ENCODE measurements at regions not wholly inside any gene's neighbourhood (a gene's known extent, or its start where the extent isn't known, plus 50 kb on each side); places are given as distances from the start of the nearest gene placed in this dataset.

DNA sequence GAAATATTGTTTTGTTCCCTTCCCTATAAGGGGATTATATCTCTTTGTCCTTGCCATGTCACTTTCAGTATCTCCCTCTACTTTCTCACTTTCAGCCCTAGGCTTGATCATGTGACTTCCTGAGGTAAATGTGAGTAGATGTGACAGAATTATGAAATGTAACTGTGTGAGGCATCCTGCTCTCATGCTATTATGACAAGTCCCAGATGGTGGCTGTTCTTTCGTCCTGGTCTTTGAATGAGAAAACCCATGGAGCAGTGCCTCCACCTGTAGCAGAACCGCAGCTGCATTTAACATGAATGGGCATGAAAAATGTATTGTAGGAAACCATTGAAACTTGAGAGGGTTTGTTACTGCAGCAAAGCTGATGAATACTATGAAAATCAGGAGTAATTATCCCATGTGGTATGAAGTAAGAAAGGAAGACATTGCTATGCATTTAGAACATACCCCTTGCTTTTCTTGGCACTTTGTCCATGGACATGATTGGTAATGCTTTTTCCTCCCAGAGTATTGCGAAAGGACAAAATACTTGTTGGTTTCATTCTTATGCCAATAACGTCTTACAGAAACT lies 202.2 kb upstream of the GPRIN3 start:
- no peak overlapping the region for H3K27ac ChIP-seq
- H3K4me3 ChIP-seq, result no peak overlapping the region
- TF ChIP-seq, protein P1, sequence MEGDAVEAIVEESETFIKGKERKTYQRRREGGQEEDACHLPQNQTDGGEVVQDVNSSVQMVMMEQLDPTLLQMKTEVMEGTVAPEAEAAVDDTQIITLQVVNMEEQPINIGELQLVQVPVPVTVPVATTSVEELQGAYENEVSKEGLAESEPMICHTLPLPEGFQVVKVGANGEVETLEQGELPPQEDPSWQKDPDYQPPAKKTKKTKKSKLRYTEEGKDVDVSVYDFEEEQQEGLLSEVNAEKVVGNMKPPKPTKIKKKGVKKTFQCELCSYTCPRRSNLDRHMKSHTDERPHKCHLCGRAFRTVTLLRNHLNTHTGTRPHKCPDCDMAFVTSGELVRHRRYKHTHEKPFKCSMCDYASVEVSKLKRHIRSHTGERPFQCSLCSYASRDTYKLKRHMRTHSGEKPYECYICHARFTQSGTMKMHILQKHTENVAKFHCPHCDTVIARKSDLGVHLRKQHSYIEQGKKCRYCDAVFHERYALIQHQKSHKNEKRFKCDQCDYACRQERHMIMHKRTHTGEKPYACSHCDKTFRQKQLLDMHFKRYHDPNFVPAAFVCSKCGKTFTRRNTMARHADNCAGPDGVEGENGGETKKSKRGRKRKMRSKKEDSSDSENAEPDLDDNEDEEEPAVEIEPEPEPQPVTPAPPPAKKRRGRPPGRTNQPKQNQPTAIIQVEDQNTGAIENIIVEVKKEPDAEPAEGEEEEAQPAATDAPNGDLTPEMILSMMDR (IDR thresholded peaks at IDR 0.05), result no peak
- no peak for DNase-seq (ENCODE audit: low spot score)

DNA sequence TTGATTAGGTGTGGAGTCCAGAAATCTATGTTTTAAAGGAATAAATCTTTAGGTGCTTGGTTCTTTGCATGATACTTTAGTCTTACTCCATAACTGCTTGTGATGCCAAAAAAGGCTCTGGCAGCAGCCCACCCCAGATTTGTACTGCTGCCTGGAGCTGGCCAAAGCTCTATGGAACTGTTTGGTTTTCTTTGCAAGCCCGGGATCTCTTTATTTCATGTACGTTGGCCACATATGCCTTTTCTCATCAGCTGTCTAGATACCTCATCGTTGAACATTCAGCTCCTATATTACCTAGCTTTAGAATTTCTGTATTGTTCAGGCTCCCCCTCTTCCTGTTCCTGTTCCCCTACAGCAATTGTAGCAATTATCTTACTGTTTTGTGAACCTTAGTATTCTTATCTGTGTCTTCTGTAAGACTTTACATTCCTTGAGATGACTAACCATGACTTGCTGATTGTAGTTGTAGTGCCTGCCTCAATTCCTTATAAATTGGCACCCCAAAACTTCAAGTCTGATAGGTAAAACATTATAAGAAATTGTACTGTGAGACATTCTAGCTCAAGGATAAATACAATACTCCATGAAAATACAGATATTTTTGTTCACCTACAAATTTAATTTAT lies 199.4 kb upstream of the GPRIN3 start:
- TF ChIP-seq, protein P1 (IDR thresholded peaks at IDR 0.05), result no peak
- H3K4me3 ChIP-seq, result no peak overlapping the region
- DNase-seq (ENCODE audit: low spot score), result no peak
- no peak overlapping the region for H3K27ac ChIP-seq

DNA sequence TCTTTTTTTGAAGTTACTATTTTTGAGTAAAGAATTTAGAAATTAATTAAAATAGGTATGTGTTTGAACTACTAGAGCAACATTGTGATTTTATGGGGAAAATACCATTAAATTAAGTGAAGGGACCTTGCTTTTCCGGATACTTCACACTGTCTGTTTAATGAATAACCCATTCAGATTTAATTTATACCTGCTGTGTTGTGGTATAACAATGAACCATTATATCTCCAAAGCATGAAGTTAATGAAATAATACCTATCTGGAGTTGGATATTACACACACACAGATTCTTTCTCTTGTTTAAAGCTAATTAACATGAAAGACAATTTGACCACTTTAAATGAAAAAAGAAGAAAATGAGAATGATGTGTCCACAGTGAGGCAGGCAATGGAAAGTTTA lies 195.0 kb upstream of the GPRIN3 start:
- DNase-seq (ENCODE audit: low spot score), result no peak
- TF ChIP-seq, protein P1 (IDR thresholded peaks at IDR 0.05), result no peak
- H3K27ac ChIP-seq, result no peak overlapping the region
- no peak overlapping the region for H3K4me3 ChIP-seq

DNA sequence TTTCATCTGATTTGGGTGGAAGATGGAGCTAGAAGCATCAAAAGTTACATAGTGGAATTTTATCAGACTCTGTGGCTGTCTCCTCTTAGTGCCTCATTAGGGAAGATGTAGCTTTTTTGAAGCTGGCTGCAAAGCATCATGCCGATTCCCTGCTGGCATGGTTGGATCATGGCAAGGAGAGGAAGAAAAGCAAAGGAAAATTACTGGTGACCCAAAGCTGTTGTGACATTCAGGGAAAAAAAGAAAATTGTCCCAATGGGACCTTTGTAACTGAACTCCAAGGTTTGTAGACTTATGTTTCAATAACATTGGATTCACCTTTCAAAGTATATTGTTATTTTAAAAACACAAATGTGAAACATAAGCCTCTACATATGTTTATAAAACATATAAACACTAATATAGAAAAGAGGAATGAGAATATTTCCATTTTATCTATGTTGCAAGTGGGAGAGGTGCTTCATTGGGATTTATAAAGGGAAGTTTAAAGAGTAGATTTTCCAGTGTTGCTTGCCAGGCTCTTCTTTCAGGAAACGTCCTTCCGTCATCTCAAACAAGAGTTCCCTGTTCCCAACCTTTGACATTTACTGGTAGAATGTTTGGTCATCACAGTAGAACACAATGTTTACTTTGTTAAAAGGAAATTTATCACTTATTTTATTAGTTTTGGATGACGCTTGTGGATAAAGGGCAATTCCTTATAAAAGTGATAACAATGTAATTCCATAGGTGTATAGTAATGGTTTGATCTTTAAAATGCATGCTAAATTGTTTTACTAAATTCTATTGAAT lies 190.1 kb upstream of the GPRIN3 start:
- Histone ChIP-seq H3K4me3 (no peak overlapping the region), H3K27ac (peak overlapping the region in 1 of 2 donors; percentile 23)
- DNase-seq (ENCODE audit: low spot score), result no peak
- TF ChIP-seq, protein P1 (IDR thresholded peaks at IDR 0.05), result no peak

DNA sequence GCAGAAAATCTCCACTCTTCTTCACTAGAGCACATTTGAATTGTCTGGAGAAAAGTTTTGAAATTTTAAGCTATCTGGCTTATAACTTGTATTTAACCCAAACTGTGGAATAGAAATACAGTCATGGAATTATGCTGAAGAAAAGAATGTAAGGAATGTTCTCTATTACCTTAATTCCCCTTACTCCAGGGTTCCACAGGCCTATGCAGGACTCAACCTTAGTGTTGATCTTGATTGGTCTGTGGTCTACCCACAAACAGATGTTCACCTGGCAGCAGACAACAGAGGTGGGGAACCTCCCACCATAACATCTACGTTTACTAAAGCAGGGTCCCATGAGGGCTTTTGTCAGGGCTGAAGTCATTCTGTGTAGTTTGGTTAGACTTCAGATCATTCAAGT lies 189.3 kb upstream of the GPRIN3 start:
- H3K4me3 ChIP-seq, result no peak overlapping the region
- no peak overlapping the region for H3K27ac ChIP-seq
- no peak for DNase-seq (ENCODE audit: low spot score)
- TF ChIP-seq, protein P1 (IDR thresholded peaks at IDR 0.05), result no peak

DNA sequence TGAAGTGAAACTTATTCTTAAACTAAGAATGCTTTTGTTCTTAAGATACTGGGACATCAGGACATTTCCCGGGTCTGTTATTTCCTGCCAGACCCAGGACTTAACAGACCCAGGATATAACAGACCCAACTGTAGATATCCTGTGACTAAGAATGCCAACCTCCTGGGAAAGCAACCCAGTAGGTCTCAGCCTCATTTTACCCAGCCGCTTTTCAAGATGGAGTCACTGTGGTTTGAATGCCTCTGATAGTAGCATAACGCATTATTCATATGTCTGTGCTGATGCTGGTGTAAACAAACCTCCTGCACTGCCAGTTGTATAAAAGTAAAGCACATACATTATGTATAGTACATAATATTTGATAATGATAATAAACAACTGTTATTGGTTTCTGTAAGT lies 185.8 kb upstream of the GPRIN3 start:
- no peak for DNase-seq (ENCODE audit: low spot score)
- TF ChIP-seq, protein P1 (IDR thresholded peaks at IDR 0.05), result no peak
- H3K27ac ChIP-seq, result no peak overlapping the region

More for the DNA sequence above, 185.8 kb upstream of the GPRIN3 start:
- no peak overlapping the region for H3K4me3 ChIP-seq
